CD8-positive, alpha-beta memory T cell (primary cell): ENCODE measurements at regions not wholly inside any gene's neighbourhood (a gene's known extent, or its start where the extent isn't known, plus 50 kb on each side); places are given as distances from the start of the nearest gene placed in this dataset.
A peak's percentile ranks its signal among the peaks of the same experiment; 100 is the strongest.

ENCODE experiments used
- CTCF ChIA-PET: fragments of 350-600 bp; sonication (Branson Sonifier 250); formaldehyde crosslinking; loops from one replicate; lab custom pipeline; 2021; ENCODE audit warnings: antibody characterized with exemption; lab: Charles Lee
- POLR2A ChIA-PET: fragments of 350-600 bp; sonication (Branson Sonifier 250); formaldehyde crosslinking; loops from one replicate; lab custom pipeline; 2021; ENCODE audit warnings: antibody characterized with exemption; lab: Charles Lee
- DNase-seq, 5 donors: peaks; one replicate each; pipeline versions ENCODE4 v3.0.0 to v3.0.0-alpha.2; 2020 to 2022; ENCODE audit warnings: mixed read lengths in 1 of 5
- H3K27ac ChIP-seq: one replicate; pipeline ENCODE4 v1.7.0; 2013; ENCODE audit warnings: low read depth, mild to moderate bottlenecking, low read length, moderate library complexity
- H3K27me3 ChIP-seq: 2 replicates; pipeline ENCODE4 v1.7.0; 2013; ENCODE audit warnings: low read length, mild to moderate bottlenecking; ENCODE audit not compliant: insufficient read depth, poor library complexity, severe bottlenecking
- H3K36me3 ChIP-seq: 2 replicates; pipeline ENCODE4 v1.7.0; 2013; ENCODE audit warnings: mild to moderate bottlenecking, low read length, moderate library complexity; ENCODE audit not compliant: insufficient read depth
- H3K4me1 ChIP-seq: 2 replicates; pipeline ENCODE4 v1.7.0; 2013; ENCODE audit warnings: mild to moderate bottlenecking, low read length, moderate library complexity; ENCODE audit not compliant: insufficient read depth
- H3K4me3 ChIP-seq: 2 replicates; pipeline ENCODE4 v1.7.0; 2013; ENCODE audit warnings: mild to moderate bottlenecking, low read length
- H3K9me3 ChIP-seq: 2 replicates; pipeline ENCODE4 v1.7.0; 2013; ENCODE audit warnings: mild to moderate bottlenecking, low read length
- H3K27ac Mint-ChIP-seq, 8 donors: one replicate each; pipeline ENCODE4 v1.8.0; 2020 to 2021; ENCODE audit warnings: mixed read lengths in 8 of 8, mild to moderate bottlenecking in 6 of 8, inconsistent platforms in 3 of 8, moderate library complexity in 3 of 8
- H3K27me3 Mint-ChIP-seq, 2 donors: one replicate each; pipeline ENCODE4 v1.8.0; 2020 to 2021; ENCODE audit warnings: mixed read lengths in 2 of 2, mild to moderate bottlenecking in 1 of 2, moderate library complexity in 1 of 2
- H3K36me3 Mint-ChIP-seq, 3 donors: one replicate each; pipeline ENCODE4 v1.8.0; 2020 to 2021; ENCODE audit warnings: mixed read lengths in 3 of 3, inconsistent platforms in 1 of 3, mild to moderate bottlenecking in 1 of 3
- H3K4me1 Mint-ChIP-seq, 3 donors: one replicate each; pipeline ENCODE4 v1.8.0; 2020 to 2021; ENCODE audit warnings: mixed read lengths in 3 of 3, inconsistent platforms in 1 of 3, mild to moderate bottlenecking in 1 of 3
- H3K4me3 Mint-ChIP-seq, 7 donors: one replicate each; pipeline ENCODE4 v1.8.0; 2020 to 2021; ENCODE audit warnings: mixed read lengths in 7 of 7, mild to moderate bottlenecking in 6 of 7, moderate library complexity in 4 of 7, inconsistent platforms in 2 of 7
- H3K9me3 Mint-ChIP-seq, 5 donors: one replicate each; pipeline ENCODE4 v1.8.0; 2020 to 2022; ENCODE audit warnings: mixed read lengths in 5 of 5, mild to moderate bottlenecking in 3 of 5, moderate library complexity in 2 of 5, inconsistent platforms in 1 of 5

DNA sequence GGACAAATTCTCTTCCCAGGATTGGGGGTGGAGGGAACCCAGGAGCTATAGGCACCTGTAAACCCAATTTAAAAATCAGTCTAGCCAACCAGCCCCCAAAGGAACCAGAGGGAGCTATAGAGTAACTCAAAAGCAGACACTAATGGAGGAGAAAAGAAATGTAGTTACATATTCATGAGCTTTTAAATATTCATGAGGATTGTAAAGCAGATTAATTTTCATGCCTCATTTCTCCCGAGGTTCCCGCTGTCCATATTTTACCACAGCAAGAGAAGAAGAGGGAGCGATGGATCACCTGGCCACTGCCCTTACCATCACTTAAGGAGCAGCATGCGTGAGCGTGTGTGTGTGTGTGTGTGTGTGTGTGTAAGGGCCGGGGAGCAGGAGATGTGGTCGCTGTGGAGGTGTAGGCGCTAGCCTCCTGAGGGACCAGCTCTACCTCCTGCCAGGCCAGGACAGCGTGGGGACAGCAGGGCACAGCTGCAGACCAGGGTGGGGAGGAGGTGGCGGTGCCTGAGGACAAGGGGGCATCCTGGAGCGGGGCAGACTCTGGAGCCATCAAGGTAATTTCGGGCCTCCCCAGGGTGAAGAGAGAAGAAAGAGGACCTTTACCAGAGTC is 100.7 kb upstream of the THY1 start:
- no peaks in the 10 kb centered on the region for H3K9me3 Mint-ChIP-seq
- no peaks in the 10 kb centered on the region for H3K4me1 Mint-ChIP-seq
- no peaks in the 10 kb centered on the region for H3K27me3 ChIP-seq
- peak overlapping the region in 1 of 8 donors; percentile 11 for H3K27ac Mint-ChIP-seq
- no peak overlapping the region for H3K4me3 ChIP-seq
- CTCF ChIA-PET, result interaction anchor here (1.2 kb wide), 1 partner anchor 11 kb away, joined by 4 read pairs; no protein-coding TSS in a partner anchor
- no peaks in the 10 kb centered on the region for H3K36me3 ChIP-seq
- H3K27ac ChIP-seq, result no peak overlapping the region
- no peaks in the 10 kb centered on the region for H3K4me1 ChIP-seq
- DNase-seq, result no peak
- peaks cover 5 to 12% of the 10 kb centered on the region in 2 donors for H3K27me3 Mint-ChIP-seq
- H3K9me3 ChIP-seq, result no peaks in the 10 kb centered on the region
- no peaks in the 10 kb centered on the region for H3K36me3 Mint-ChIP-seq
- POLR2A ChIA-PET, result no interaction called here
- no peak overlapping the region for H3K4me3 Mint-ChIP-seq

DNA sequence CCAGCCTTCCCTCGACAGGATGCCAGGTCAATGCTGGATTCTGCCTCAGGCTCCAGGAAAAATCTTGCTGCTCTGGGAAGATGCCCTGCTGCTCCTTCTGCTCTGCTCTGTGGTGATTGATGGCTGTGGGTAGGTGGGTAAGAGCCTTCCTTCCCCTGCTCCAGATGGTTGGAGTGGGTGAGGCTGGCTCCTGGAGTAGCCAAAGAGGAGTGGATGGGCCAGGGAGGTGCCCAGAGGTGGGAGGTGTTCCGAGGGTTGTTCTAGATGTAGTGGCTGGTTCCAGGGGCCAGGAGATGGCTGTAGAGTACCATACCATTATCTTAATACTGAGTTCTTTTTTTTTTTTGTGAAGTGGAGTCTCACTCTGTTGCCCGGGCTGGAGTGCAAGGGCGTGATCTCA is 99.6 kb upstream of the THY1 start:
- ChIA-PET CTCF (no interaction called here), POLR2A (no interaction called here)
- H3K4me3 Mint-ChIP-seq, result no peak overlapping the region

GRCh38 chr11:119521551-119521950 is 98.6 kb upstream of the THY1 start:
- Mint-ChIP-seq H3K27me3 (peaks cover 14 to 20% of the 10 kb centered on the region in 2 donors), H3K4me3 (no peak overlapping the region), H3K9me3 (no peaks in the 10 kb centered on the region), H3K36me3 (no peaks in the 10 kb centered on the region), H3K4me1 (no peaks in the 10 kb centered on the region), H3K27ac (no peak overlapping the region)
- no peaks in the 10 kb centered on the region for H3K4me1 ChIP-seq
- no peaks in the 10 kb centered on the region for H3K27me3 ChIP-seq
- no peak overlapping the region for H3K4me3 ChIP-seq
- ChIA-PET POLR2A (interaction anchor here (0.6 kb wide), 1 partner anchor 1184 kb away, joined by 3 read pairs; no protein-coding TSS in a partner anchor), CTCF (no interaction called here)
- H3K9me3 ChIP-seq, result no peaks in the 10 kb centered on the region
- DNase-seq, result no peak
- H3K36me3 ChIP-seq, result no peaks in the 10 kb centered on the region
- no peak overlapping the region for H3K27ac ChIP-seq

More for the DNA sequence above, 99.6 kb upstream of the THY1 start:
- no peak for DNase-seq
- Mint-ChIP-seq H3K36me3 (no peaks in the 10 kb centered on the region), H3K9me3 (no peaks in the 10 kb centered on the region), H3K27ac (no peak overlapping the region), H3K4me1 (no peaks in the 10 kb centered on the region), H3K27me3 (peaks cover 10 to 18% of the 10 kb centered on the region in 2 donors)
- H3K27ac ChIP-seq, result no peak overlapping the region
- H3K27me3 ChIP-seq, result no peaks in the 10 kb centered on the region
- H3K9me3 ChIP-seq, result no peaks in the 10 kb centered on the region
- no peaks in the 10 kb centered on the region for H3K36me3 ChIP-seq
- H3K4me1 ChIP-seq, result no peaks in the 10 kb centered on the region
- H3K4me3 ChIP-seq, result no peak overlapping the region

- Mint-ChIP-seq H3K27ac (no peak overlapping the region), H3K4me1 (no peaks in the 10 kb centered on the region), H3K27me3 (peaks cover 17 to 20% of the 10 kb centered on the region in 2 donors), H3K4me3 (no peak overlapping the region), H3K36me3 (no peaks in the 10 kb centered on the region), H3K9me3 (no peaks in the 10 kb centered on the region)
- Histone ChIP-seq H3K4me3 (no peak overlapping the region), H3K36me3 (no peaks in the 10 kb centered on the region), H3K27ac (no peak overlapping the region), H3K27me3 (no peaks in the 10 kb centered on the region), H3K9me3 (no peaks in the 10 kb centered on the region), H3K4me1 (no peaks in the 10 kb centered on the region)
- ChIA-PET CTCF (no interaction called here), POLR2A (interaction anchor here (0.6 kb wide), 1 partner anchor 1185 kb away, joined by 3 read pairs; no protein-coding TSS in a partner anchor)
- DNase-seq, result no peak
Observed at GRCh38 chr11:119520966-119521365, 98.0 kb upstream of the THY1 start.

- H3K9me3 ChIP-seq, result no peaks in the 10 kb centered on the region
- Mint-ChIP-seq H3K27me3 (peaks cover 19 to 20% of the 10 kb centered on the region in 2 donors), H3K4me3 (peak overlapping the region in 1 of 7 donors; percentile 12), H3K9me3 (no peaks in the 10 kb centered on the region), H3K36me3 (no peaks in the 10 kb centered on the region), H3K4me1 (no peaks in the 10 kb centered on the region), H3K27ac (no peak overlapping the region)
- CTCF ChIA-PET, result no interaction called here
- H3K36me3 ChIP-seq, result no peaks in the 10 kb centered on the region
- no peak overlapping the region for H3K27ac ChIP-seq
- POLR2A ChIA-PET, result no interaction called here
- H3K4me1 ChIP-seq, result no peaks in the 10 kb centered on the region
- no peaks in the 10 kb centered on the region for H3K27me3 ChIP-seq
- H3K4me3 ChIP-seq, result no peak overlapping the region
- DNase-seq, result no peak
Observed at GRCh38 chr11:119520400-119520799, 97.4 kb upstream of the THY1 start.

- Mint-ChIP-seq H3K4me3 (no peak overlapping the region), H3K36me3 (no peaks in the 10 kb centered on the region), H3K27me3 (peaks cover 19 to 20% of the 10 kb centered on the region in 2 donors), H3K9me3 (no peaks in the 10 kb centered on the region), H3K4me1 (no peaks in the 10 kb centered on the region), H3K27ac (no peak overlapping the region)
- ChIA-PET POLR2A (no interaction called here), CTCF (no interaction called here)
- no peak overlapping the region for H3K4me3 ChIP-seq
- no peaks in the 10 kb centered on the region for H3K9me3 ChIP-seq
- H3K27me3 ChIP-seq, result no peaks in the 10 kb centered on the region
- no peak overlapping the region for H3K27ac ChIP-seq
- no peaks in the 10 kb centered on the region for H3K36me3 ChIP-seq
- H3K4me1 ChIP-seq, result no peaks in the 10 kb centered on the region
- no peak for DNase-seq
Observed at GRCh38 chr11:119519796-119520195, 96.8 kb upstream of the THY1 start.

DNA sequence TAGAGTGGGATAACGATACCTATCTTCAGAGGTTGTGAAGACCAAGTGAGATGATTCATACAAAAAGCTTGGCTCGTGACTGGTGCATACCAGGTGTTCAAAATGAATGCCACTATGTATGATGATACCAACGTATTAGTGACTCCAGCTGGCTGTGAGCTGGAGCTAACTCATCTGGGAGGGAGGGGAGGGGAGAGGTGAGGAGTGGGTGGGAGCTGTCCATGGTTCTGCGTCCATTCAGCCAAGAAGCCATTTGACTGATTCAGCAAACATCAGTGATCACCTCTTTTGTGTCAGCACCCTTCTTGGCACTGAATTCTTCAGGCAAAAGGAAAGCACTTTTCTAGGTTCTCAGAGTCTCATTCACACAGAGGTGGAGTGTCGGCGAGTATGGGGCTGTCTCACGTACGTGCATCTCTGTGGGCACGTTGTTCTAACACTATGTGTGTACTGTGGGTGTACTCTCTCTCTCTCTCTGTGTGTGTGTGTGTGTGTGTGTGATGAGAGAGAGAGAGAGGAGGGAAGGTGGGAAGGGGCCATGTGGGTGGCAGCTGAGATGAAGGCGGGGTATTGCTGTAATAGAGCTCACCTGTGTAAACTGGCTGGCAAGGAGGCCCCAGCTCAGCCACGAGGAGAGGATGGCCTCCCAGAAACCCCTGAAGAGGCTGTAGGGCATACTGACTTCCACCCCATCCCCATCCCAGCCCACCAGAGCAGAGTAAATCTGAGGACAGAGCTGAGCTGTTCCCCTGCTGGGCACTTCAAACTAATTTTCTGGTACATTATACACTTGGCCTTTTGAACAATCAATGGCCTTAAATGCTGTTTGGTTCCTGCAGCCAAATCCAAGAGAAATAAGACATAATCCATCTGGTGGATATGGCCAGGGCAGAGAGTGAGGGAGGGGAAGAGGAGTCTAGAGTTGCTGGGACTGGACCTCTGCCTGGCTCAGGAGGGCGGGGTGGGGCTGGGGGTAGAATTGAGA is 96.1 kb upstream of the THY1 start:
- ChIA-PET POLR2A (no interaction called here), CTCF (no interaction called here)
- Mint-ChIP-seq H3K36me3 (no peaks in the 10 kb centered on the region), H3K4me1 (no peaks in the 10 kb centered on the region), H3K9me3 (no peaks in the 10 kb centered on the region), H3K27me3 (peaks cover 19 to 20% of the 10 kb centered on the region in 2 donors), H3K4me3 (no peak overlapping the region), H3K27ac (no peak overlapping the region)
- H3K36me3 ChIP-seq, result no peaks in the 10 kb centered on the region
- no peaks in the 10 kb centered on the region for H3K4me1 ChIP-seq
- H3K27ac ChIP-seq, result no peak overlapping the region
- no peaks in the 10 kb centered on the region for H3K9me3 ChIP-seq
- DNase-seq, result no peak
- no peak overlapping the region for H3K4me3 ChIP-seq
- H3K27me3 ChIP-seq, result no peaks in the 10 kb centered on the region

DNA sequence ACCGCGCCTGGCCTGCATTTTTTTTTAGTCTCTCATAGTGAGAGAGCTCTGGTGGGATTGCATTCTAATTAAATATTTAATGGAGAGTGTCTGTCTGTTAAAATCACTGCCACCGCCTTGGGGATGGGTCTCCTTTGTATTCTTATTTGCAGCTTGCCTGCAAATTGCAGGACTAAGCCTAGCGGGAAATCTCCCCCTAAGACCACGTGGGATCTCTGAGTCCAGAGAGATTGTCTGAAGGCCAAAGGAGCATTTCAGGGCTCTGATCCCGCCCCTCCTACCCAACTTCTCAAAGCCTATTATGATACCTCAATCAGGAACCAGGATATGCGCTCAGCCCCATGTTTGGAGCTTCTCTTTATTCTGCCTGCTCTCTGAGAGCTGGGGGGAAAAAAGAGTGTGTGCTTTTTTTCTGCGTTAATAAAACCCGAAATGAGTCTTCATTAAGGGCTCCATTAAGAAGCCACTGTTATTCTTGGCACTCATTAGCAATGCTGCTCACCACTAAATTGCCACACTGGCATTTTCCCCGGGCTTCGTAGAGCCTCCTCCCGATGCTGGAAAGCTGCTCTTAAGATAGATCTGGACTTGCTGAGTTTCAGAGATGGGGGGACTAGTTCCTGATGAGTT is 92.9 kb upstream of the THY1 start:
- no peaks in the 10 kb centered on the region for H3K36me3 ChIP-seq
- Mint-ChIP-seq H3K4me1 (no peaks in the 10 kb centered on the region), H3K27ac (no peak overlapping the region), H3K4me3 (no peak overlapping the region), H3K36me3 (no peaks in the 10 kb centered on the region), H3K9me3 (no peaks in the 10 kb centered on the region), H3K27me3 (peaks cover 20 to 25% of the 10 kb centered on the region in 2 donors)
- H3K27me3 ChIP-seq, result no peaks in the 10 kb centered on the region
- POLR2A ChIA-PET, result no interaction called here
- no peak overlapping the region for H3K27ac ChIP-seq
- no peaks in the 10 kb centered on the region for H3K9me3 ChIP-seq
- CTCF ChIA-PET, result no interaction called here
- no peaks in the 10 kb centered on the region for H3K4me1 ChIP-seq
- DNase-seq, result no peak
- H3K4me3 ChIP-seq, result no peak overlapping the region
